ENCODE measurements at regions not wholly inside any gene's neighbourhood (a gene's known extent, or its start where the extent isn't known, plus 50 kb on each side); places are given as distances from the start of the nearest gene placed in this dataset.
"Not testable (repeated sequence)": the region's sequence is repeated elsewhere in the genome, so short reads cannot be mapped to it uniquely, and the experiment has no call there.

GRCh38 chr1:208344202-208344857, 100.1 kb upstream of the PLXNA2 start:
- Histone ChIP-seq H3K36me3 (no peaks in the 10 kb centered on the region), H3K4me3 (no peak overlapping the region), H3K9me3 (no peaks in the 10 kb centered on the region), H3K4me1 (no peaks in the 10 kb centered on the region), H3K27me3 (no peaks in the 10 kb centered on the region), H3K27ac (replicated peaks in 1 of 4) (no peak overlapping the region)
- intact Hi-C loops (cut with DNase I), result no loop called here
- WGBS, result 75% methylated on average over 9 of the region's 9 CpGs
- TF ChIP-seq CTCF (IDR thresholded peaks at IDR 0.05) (no peak), POLR2A (IDR thresholded peaks at IDR 0.05; ENCODE audit: low read depth) (no peak), POLR2AphosphoS5 (IDR thresholded peaks at IDR 0.05) (no peak), EP300 (IDR thresholded peaks at IDR 0.05) (no peak)
- DNase-seq (ENCODE audit: extremely low spot score), result no peak

- DNase-seq (ENCODE audit: extremely low spot score), result no peak
Measured at GRCh38 chr1:208347191-208347590, 103.0 kb upstream of the PLXNA2 start.

GRCh38 chr1:208349694-208350330, 105.6 kb upstream of the PLXNA2 start:
- no peak for DNase-seq (ENCODE audit: extremely low spot score)
- no peaks in the 10 kb centered on the region for H3K27me3 ChIP-seq
- H3K4me3 ChIP-seq, result no peak overlapping the region
- no peak overlapping the region for H3K27ac ChIP-seq (replicated peaks in 1 of 4)
- H3K9me3 ChIP-seq, result no peaks in the 10 kb centered on the region
- intact Hi-C loops (cut with DNase I), result no loop called here
- H3K4me1 ChIP-seq, result no peaks in the 10 kb centered on the region
- WGBS, result 82% methylated on average over 13 of the region's 13 CpGs
- no peaks in the 10 kb centered on the region for H3K36me3 ChIP-seq
- no peak for TF ChIP-seq CTCF (IDR thresholded peaks at IDR 0.05)
- no peak for TF ChIP-seq EP300 (IDR thresholded peaks at IDR 0.05)
- TF ChIP-seq POLR2AphosphoS5 (IDR thresholded peaks at IDR 0.05), result no peak

More at GRCh38 chr1:208347191-208347590, 103.0 kb upstream of the PLXNA2 start:
- H3K27ac ChIP-seq (replicated peaks in 1 of 4), result no peak overlapping the region
- H3K4me1 ChIP-seq, result no peaks in the 10 kb centered on the region
- H3K9me3 ChIP-seq, result no peaks in the 10 kb centered on the region
- TF ChIP-seq POLR2A (IDR thresholded peaks at IDR 0.05; ENCODE audit: low read depth) (no peak), EP300 (IDR thresholded peaks at IDR 0.05) (no peak), POLR2AphosphoS5 (IDR thresholded peaks at IDR 0.05) (no peak)
- H3K4me3 ChIP-seq, result no peak overlapping the region
- H3K27me3 ChIP-seq, result no peaks in the 10 kb centered on the region
- no peaks in the 10 kb centered on the region for H3K36me3 ChIP-seq
- WGBS, result 39% methylated on average over 5 of the region's 5 CpGs
- intact Hi-C loops (cut with DNase I), result no loop called here

DNA sequence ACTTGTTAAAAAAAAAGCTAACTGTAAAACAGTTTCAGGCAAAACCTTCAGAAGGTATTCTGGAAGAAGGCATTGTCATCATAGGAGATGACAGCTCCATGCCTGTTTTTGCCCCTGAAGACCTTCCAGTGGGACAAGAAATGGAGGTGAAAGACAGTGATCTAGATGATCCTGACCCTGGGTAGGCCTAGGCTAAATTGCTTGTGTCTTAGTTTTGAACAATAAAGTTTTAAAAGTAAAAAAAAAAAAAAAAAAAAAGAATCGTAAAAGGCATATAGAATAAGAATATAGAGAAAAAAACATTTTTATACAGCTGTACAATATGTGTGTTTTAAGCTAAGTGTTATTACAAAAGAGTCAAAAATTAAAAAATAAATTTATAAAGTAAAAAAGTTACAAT, 106.6 kb upstream of the PLXNA2 start:
- DNase-seq (ENCODE audit: extremely low spot score), result no peak
- Histone ChIP-seq H3K27me3 (no peaks in the 10 kb centered on the region), H3K36me3 (no peaks in the 10 kb centered on the region), H3K4me3 (no peak overlapping the region), H3K27ac (replicated peaks in 1 of 4) (no peak overlapping the region), H3K9me3 (no peaks in the 10 kb centered on the region), H3K4me1 (no peaks in the 10 kb centered on the region)
- TF ChIP-seq POLR2AphosphoS5 (IDR thresholded peaks at IDR 0.05) (no peak), EP300 (IDR thresholded peaks at IDR 0.05) (no peak), CTCF (IDR thresholded peaks at IDR 0.05) (no peak), POLR2A (IDR thresholded peaks at IDR 0.05; ENCODE audit: low read depth) (no peak)
- intact Hi-C loops (cut with DNase I), result no loop called here
- 79% methylated on average over 1 of the region's 1 CpG for WGBS

GRCh38 chr1:208351838-208352237, 107.7 kb upstream of the PLXNA2 start:
- DNase-seq (ENCODE audit: extremely low spot score), result no peak
- no peak for TF ChIP-seq POLR2A (IDR thresholded peaks at IDR 0.05; ENCODE audit: low read depth)
- no peaks in the 10 kb centered on the region for H3K27me3 ChIP-seq
- intact Hi-C loops (cut with DNase I), result no loop called here
- H3K4me1 ChIP-seq, result no peaks in the 10 kb centered on the region
- H3K27ac ChIP-seq (replicated peaks in 1 of 4), result no peak overlapping the region
- WGBS, result 83% methylated on average over 8 of the region's 8 CpGs
- H3K4me3 ChIP-seq, result no peak overlapping the region
- no peaks in the 10 kb centered on the region for H3K9me3 ChIP-seq
- no peaks in the 10 kb centered on the region for H3K36me3 ChIP-seq

- H3K36me3 ChIP-seq; intact Hi-C loops (cut with DNase I); H3K27ac ChIP-seq (replicated peaks in 1 of 4); DNase-seq (ENCODE audit: extremely low spot score); H3K4me1 ChIP-seq; H3K27me3 ChIP-seq; H3K4me3 ChIP-seq; H3K9me3 ChIP-seq: not testable (repeated sequence)
- 90% methylated on average over 5 of the region's 5 CpGs for WGBS
Measured at GRCh38 chr1:208353797-208354196, 109.6 kb upstream of the PLXNA2 start.
